ENCODE measurements at regions not wholly inside any gene's neighbourhood (a gene's known extent, or its start where the extent isn't known, plus 50 kb on each side); places are given as distances from the start of the nearest gene placed in this dataset.

DNA sequence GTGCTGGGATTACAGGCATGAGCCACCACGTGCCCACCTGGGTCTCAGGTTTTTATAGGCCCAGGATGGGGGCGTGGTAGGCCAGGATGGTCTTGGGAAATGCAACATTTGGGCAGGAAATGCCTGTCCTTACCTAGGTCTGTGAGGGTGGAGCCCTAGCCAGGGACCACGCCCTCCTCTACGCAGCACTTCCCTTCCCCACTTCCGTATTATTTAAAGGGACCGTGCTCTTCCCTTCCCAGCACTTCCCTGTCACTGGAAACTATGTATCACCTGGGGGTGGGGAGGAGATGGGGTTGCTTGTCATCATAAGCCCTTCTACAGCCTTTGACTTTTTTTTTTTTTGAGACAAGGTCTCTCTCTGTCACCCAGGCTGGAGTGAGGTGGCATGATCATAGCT is 238.9 kb upstream of the NLRP1 start:
- no peak for TF ChIP-seq CTCF (IDR thresholded peaks at IDR 0.05)
- no peak for TF ChIP-seq NFYB (CRISPR knock-in tag; conservative IDR thresholded peaks at IDR 0.05; ENCODE audit: low read depth)
- no peak for TF ChIP-seq MAX (CRISPR knock-in tag; IDR thresholded peaks at IDR 0.05)
- no peak for TF ChIP-seq CBFB (CRISPR knock-in tag; IDR thresholded peaks at IDR 0.05; ENCODE audit: low read depth)
- TF ChIP-seq PRDM15 (CRISPR knock-in tag; IDR thresholded peaks at IDR 0.05) = no peak
- TF ChIP-seq RELA (CRISPR knock-in tag; IDR thresholded peaks at IDR 0.05; ENCODE audit: borderline replicate concordance) = no peak
- no peak for TF ChIP-seq ZNF671 (CRISPR knock-in tag; IDR thresholded peaks at IDR 0.05)
- TF ChIP-seq SMAD3 (CRISPR knock-in tag; IDR thresholded peaks at IDR 0.05; ENCODE audit: borderline replicate concordance) = no peak
- no peak for TF ChIP-seq STAT6 (CRISPR knock-in tag; conservative IDR thresholded peaks at IDR 0.05; ENCODE audit: low read depth)
